ENCODE measurements at regions not wholly inside any gene's neighbourhood (a gene's known extent, or its start where the extent isn't known, plus 50 kb on each side); places are given as distances from the start of the nearest gene placed in this dataset.

GRCh38 chr6:106890447-106890846 is 84.1 kb downstream of the CD24 start:
- TF ChIP-seq GATA2 (IDR thresholded peaks at IDR 0.05; ENCODE audit: low read depth, low read length) (no peak), GATA3 (IDR thresholded peaks at IDR 0.05; ENCODE audit: low read depth, low read length) (no peak)

Data from SH-SY5Y (cell line).